GM19035 (cell line): ENCODE measurements at regions not wholly inside any gene's neighbourhood (a gene's known extent, or its start where the extent isn't known, plus 50 kb on each side); places are given as distances from the start of the nearest gene placed in this dataset.
"Not testable (repeated sequence)": the region's sequence is repeated elsewhere in the genome, so short reads cannot be mapped to it uniquely, and the experiment has no call there.

Experiments
- ATAC-seq: cut with Tn5 transposase; IDR thresholded peaks from one replicate; pipeline ENCODE4 v1.9.1; 2021; ENCODE audit not compliant: unreplicated experiment

GRCh38 chr5:21341948-21342261, 1353.9 kb upstream of the CDH18 start:
- ATAC-seq: peak; percentile 47

- peak; percentile 63 for ATAC-seq
Observed at GRCh38 chr5:21341203-21341947, 1353.4 kb upstream of the CDH18 start.

GRCh38 chr5:21340233-21340632, 1352.2 kb upstream of the CDH18 start:
- ATAC-seq: not testable (repeated sequence)

- not testable (repeated sequence) for ATAC-seq
Observed at GRCh38 chr5:21336478-21336877, 1348.5 kb upstream of the CDH18 start.

- ATAC-seq: not testable (repeated sequence)
Observed at GRCh38 chr5:21315376-21315775, 1327.4 kb upstream of the CDH18 start.

- not testable (repeated sequence) for ATAC-seq
Observed at GRCh38 chr5:21301205-21301604, 1313.2 kb upstream of the CDH18 start.

- ATAC-seq: not testable (repeated sequence)
Observed at GRCh38 chr5:21274361-21274760, 1286.4 kb upstream of the CDH18 start.

- ATAC-seq: no peak
Observed at GRCh38 chr5:21263361-21263760, 1275.4 kb upstream of the CDH18 start.

- no peak for ATAC-seq
Observed at GRCh38 chr5:21254161-21254560, 1266.2 kb upstream of the CDH18 start.

- no peak for ATAC-seq
Observed at GRCh38 chr5:21244982-21245381, 1257.0 kb upstream of the CDH18 start.

GRCh38 chr5:21238786-21239185, 1250.8 kb upstream of the CDH18 start:
- no peak for ATAC-seq

- no peak for ATAC-seq
Observed at GRCh38 chr5:21237461-21237860, 1249.5 kb upstream of the CDH18 start.

- ATAC-seq: no peak
Observed at GRCh38 chr5:21236971-21237427, 1249.0 kb upstream of the CDH18 start.

GRCh38 chr5:21236104-21236503, 1248.1 kb upstream of the CDH18 start:
- no peak for ATAC-seq

GRCh38 chr5:21225223-21226064, 1237.4 kb upstream of the CDH18 start:
- ATAC-seq: no peak

GRCh38 chr5:21221616-21222015, 1233.6 kb upstream of the CDH18 start:
- no peak for ATAC-seq

GRCh38 chr5:21219966-21220365, 1232.0 kb upstream of the CDH18 start:
- no peak for ATAC-seq

GRCh38 chr5:21219251-21219650, 1231.3 kb upstream of the CDH18 start:
- ATAC-seq: no peak

GRCh38 chr5:21212026-21212425, 1224.0 kb upstream of the CDH18 start:
- no peak for ATAC-seq

GRCh38 chr5:21209409-21209808, 1221.4 kb upstream of the CDH18 start:
- no peak for ATAC-seq

- ATAC-seq: no peak
Observed at GRCh38 chr5:21199087-21199486, 1211.1 kb upstream of the CDH18 start.

- no peak for ATAC-seq
Observed at GRCh38 chr5:21195145-21195544, 1207.1 kb upstream of the CDH18 start.
